HG03469 (cell line): ENCODE measurements at regions not wholly inside any gene's neighbourhood (a gene's known extent, or its start where the extent isn't known, plus 50 kb on each side); places are given as distances from the start of the nearest gene placed in this dataset.

Experiments used
- ATAC-seq: cut with Tn5 transposase; IDR thresholded peaks from one replicate; pipeline ENCODE4 v1.9.1; 2021; ENCODE audit warnings: mild to moderate bottlenecking, moderate library complexity, moderate number of reproducible peaks; ENCODE audit not compliant: unreplicated experiment

GRCh38 chr5:2461701-2462691, 289.5 kb downstream of the IRX2 start:
- no peak for ATAC-seq

- no peak for ATAC-seq
Measured at GRCh38 chr5:2460098-2460497, 291.4 kb downstream of the IRX2 start.

GRCh38 chr5:2459251-2459650, 292.2 kb downstream of the IRX2 start:
- no peak for ATAC-seq

GRCh38 chr5:2455878-2456277, 295.6 kb downstream of the IRX2 start:
- no peak for ATAC-seq

- no peak for ATAC-seq
Measured at GRCh38 chr5:2454876-2455275, 296.6 kb downstream of the IRX2 start.

GRCh38 chr5:2453781-2454180, 297.7 kb downstream of the IRX2 start:
- ATAC-seq = no peak

- ATAC-seq = no peak
Measured at GRCh38 chr5:2451100-2451499, 300.4 kb downstream of the IRX2 start.

GRCh38 chr5:2442496-2443354, 308.8 kb downstream of the IRX2 start:
- no peak for ATAC-seq

GRCh38 chr5:2441495-2442180, 309.8 kb downstream of the IRX2 start:
- no peak for ATAC-seq

- ATAC-seq = no peak
Measured at GRCh38 chr5:2439608-2440007, 311.9 kb downstream of the IRX2 start.

GRCh38 chr5:2433086-2433485, 318.4 kb downstream of the IRX2 start:
- no peak for ATAC-seq

- no peak for ATAC-seq
Measured at GRCh38 chr5:2432076-2432920, 319.2 kb downstream of the IRX2 start.

GRCh38 chr5:2430606-2431005, 320.9 kb downstream of the IRX2 start:
- ATAC-seq = no peak

- no peak for ATAC-seq
Measured at GRCh38 chr5:2427983-2428382, 323.5 kb downstream of the IRX2 start.

- ATAC-seq = no peak
Measured at GRCh38 chr5:2423634-2424033, 327.8 kb downstream of the IRX2 start.

- ATAC-seq = no peak
Measured at GRCh38 chr5:2417301-2417700, 334.2 kb downstream of the IRX2 start.

GRCh38 chr5:2415678-2416077, 335.8 kb downstream of the IRX2 start:
- no peak for ATAC-seq

GRCh38 chr5:2410451-2410850, 341.0 kb downstream of the IRX2 start:
- no peak for ATAC-seq

- no peak for ATAC-seq
Measured at GRCh38 chr5:2403296-2403695, 348.2 kb downstream of the IRX2 start.

GRCh38 chr5:2399804-2400203, 351.7 kb downstream of the IRX2 start:
- no peak for ATAC-seq
